ENCODE measurements at regions not wholly inside any gene's neighbourhood (a gene's known extent, or its start where the extent isn't known, plus 50 kb on each side); places are given as distances from the start of the nearest gene placed in this dataset.
"Not testable (repeated sequence)": the region's sequence is repeated elsewhere in the genome, so short reads cannot be mapped to it uniquely, and the experiment has no call there.

GRCh38 chr22:48828688-48829087 lies 999.0 kb downstream of the BRD1 start:
- no peak for DNase-seq

- DNase-seq = no peak
Observed at GRCh38 chr22:48827904-48828555, 999.6 kb downstream of the BRD1 start.

GRCh38 chr22:48827268-48827846 lies 1000.3 kb downstream of the BRD1 start:
- no peak for DNase-seq

DNA sequence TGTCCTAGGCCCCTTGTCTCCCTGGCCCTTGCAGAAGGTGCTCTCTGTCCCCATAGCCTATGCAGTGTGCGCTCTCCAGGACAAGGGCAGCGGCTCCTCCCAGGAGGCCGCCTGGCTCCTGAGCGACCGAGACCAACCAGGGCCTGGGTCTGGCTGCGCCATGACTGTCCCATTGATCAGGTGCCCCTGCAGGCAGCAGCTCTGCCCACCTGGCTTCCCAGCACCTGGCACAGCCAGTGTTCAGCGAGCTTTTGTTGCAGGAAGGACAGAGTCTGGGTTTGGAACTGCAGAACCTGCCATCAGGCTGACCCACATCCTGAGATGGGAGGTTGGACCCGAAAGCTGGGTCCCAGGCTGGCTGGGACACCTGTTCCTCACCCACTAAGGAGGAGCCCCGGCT lies 1001.1 kb downstream of the BRD1 start:
- no peak for DNase-seq

DNA sequence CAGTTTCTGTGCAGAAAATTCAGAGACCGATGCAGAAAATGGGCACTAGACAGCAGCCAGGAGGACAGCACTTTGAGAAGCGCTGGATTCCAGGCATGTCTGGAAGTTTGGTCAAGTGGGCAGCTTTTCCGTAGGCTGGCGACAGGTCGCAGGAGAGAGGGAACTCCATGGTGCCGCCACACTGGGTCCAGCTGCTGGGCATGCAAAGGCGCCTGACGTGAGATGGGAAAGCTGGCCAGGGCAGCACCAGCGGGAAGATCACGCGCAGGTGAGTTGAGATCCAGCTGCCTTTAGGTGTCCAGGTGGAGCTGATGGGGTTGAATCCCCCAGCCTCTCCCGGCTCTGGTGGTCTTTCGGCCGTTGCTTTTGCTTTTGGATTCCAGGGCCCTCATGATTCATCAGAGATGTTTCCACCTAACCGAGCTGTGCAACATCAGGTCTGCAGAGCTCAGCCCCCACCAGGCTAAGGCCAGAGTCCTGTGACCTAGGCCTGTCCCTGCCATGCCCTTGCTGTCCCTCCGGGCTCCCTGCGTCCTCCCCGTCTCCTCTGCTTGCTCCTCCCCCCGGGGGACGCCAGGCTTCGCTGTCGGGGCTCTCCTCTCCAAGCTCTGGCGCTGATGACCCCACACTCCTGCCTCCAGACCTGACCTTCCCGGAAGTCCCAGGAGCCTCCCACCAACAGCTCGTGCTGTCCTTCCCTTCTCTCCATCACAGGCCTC lies 1001.7 kb downstream of the BRD1 start:
- DNase-seq = no peak

- DNase-seq = no peak
Observed at GRCh38 chr22:48824712-48825651, 1002.7 kb downstream of the BRD1 start.

GRCh38 chr22:48823941-48824340 lies 1003.7 kb downstream of the BRD1 start:
- DNase-seq = no peak

GRCh38 chr22:48822278-48823233 lies 1005.1 kb downstream of the BRD1 start:
- DNase-seq = no peak

DNA sequence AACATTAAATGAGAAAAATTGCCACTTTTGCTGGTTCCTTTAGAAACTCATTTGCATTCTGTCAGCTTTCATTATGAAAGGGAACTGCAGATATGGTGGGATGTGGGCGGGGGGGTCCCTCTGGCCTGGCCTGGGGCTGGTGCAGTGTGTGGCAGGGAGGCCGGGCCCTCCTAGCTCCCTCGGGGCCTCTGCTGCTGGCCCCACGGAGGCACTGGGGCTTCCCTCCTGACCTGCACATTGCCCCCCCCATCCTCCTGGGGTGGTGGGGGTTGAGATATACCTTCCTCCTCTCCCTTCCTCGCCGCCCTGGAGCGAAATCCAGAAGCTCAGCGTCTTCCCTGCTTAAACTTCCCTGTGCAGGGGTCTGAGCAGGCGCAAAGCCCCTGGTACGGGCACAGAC lies 1005.9 kb downstream of the BRD1 start:
- no peak for DNase-seq

DNA sequence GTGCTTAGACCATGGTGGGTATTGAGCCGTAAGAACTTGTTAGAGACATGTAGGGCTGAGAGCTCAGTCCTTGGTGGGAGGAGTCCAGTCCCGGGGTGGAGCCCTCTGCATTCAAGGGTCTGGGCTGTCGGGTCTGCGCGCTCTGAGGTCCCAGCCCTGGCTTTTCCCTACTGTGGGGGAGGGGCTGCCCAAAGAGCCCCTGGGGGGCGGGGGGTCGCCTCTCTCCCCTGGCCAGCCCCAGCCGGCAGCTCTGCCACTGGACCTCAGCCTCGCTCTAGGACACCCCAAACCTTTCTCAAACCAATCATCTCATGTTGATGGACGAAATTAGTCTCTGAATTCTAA lies 1006.4 kb downstream of the BRD1 start:
- no peak for DNase-seq

DNA sequence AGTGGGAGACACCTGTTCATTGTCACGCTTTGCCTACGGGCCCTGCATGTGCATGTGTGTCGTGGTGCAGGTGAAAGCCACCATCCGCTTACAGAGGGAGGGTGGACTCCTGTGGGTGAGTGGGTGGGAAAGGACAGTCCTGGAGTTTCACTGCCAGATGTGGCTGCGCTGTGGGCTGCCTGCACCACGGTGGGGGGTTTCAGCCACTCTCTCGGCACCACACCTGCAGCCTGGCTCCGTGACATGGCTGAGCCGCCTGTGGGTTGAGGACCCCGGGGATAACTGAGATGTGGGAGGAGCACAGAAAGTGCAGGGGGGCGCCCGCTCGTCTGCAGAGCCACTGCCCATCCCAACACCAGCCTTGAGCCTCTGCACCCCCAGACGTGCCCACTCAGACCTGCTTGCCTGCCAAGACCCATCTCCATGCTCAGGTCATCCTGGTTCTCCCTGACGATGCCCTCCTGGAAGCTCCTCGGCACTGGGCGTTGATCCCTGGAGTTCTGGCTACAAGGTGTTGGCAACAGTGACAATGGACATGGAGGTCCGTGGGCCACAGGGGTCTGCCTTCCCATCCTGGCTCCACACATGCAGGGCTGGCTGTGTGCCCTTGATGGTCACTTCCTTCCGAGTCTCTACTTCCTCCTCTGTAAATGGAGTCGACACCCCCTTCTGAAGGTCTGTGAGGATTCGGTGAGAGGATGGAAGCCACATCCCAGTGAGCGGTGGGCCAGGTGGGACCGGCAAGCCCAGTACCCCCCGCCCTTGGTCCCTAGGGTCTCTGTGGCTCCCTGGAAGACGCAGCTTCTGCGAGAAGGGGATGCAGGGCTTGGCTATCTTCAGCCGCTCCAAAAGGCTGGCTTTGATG lies 1007.0 kb downstream of the BRD1 start:
- DNase-seq = no peak

- DNase-seq = no peak
Observed at GRCh38 chr22:48819961-48820360, 1007.7 kb downstream of the BRD1 start.

DNA sequence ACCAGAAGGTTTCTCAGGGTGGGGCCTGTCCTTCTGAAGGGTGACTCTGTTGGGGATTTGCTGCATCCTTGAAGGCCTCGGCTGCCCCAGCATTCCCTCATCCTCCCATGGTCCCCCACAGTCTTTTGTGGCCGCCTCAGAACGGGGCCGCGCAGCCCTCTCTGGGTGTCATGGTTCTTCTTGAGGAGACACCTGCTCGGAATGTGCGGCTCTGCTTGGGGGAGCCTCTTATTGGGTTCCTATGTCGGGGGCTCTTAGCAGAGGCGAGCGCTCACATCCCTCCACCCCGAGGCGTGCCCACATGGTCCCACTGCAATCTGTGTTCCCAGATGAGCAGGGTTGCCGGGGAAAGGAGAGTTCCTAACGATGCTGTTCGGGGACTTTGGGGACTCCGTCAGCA lies 1008.4 kb downstream of the BRD1 start:
- DNase-seq = no peak

GRCh38 chr22:48817491-48817890 lies 1010.2 kb downstream of the BRD1 start:
- not testable (repeated sequence) for DNase-seq

GRCh38 chr22:48811885-48812284 lies 1015.8 kb downstream of the BRD1 start:
- no peak for DNase-seq

GRCh38 chr22:48808038-48808960 lies 1019.4 kb downstream of the BRD1 start:
- DNase-seq = no peak

GRCh38 chr22:48807155-48807554 lies 1020.5 kb downstream of the BRD1 start:
- no peak for DNase-seq

DNA sequence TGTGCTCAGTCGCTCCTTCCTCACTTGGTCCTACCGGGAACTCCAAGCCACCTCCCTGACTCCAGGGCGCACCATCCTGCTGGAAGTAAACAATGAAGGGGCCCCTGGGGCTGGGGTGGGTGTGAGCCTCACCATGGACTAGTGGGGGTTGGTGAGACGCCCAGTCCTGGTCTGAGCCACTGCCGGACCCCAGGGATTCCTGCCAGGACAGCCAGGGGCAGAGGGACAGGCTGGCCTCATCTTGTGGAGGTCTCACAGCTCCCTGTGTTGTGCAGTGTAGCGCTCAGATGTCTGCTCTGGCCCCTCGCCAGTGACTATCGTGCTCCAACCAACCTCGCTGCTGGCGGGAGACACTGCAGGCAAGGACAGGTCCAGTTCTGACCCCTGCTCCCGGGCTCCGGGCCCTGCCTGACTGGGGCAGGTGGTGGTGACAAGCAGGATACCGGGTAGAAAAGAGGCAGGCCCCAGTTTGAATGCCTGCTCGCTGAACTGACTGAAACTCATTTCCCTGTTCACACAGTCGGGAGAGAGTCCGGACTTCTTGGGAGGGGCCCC lies 1021.4 kb downstream of the BRD1 start:
- DNase-seq = no peak

DNA sequence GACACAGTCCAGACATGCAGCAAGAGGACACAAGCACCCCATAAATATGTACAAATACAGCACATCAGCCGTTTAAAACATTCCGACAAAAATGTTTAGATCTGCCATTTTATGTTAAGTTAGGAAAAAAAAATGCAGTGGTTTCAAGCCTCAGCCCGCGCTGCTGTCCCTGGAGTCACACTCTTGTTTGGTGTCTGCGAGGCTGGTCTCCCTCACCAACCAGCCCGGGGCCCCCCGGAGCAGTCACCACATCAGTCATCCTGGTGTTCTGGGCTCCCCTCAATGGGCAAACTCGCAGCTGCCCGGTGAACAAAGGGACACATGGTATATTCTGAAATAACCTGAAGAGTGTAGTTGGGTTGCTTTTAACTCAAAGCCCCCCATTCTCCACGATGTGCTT lies 1022.2 kb downstream of the BRD1 start:
- DNase-seq = no peak

All from activated CD4-positive, alpha-beta T cell treated with anti-CD3 and anti-CD28 coated beads for 1 hour (primary cell).